ENCODE measurements at regions not wholly inside any gene's neighbourhood (a gene's known extent, or its start where the extent isn't known, plus 50 kb on each side); places are given as distances from the start of the nearest gene placed in this dataset.

DNA sequence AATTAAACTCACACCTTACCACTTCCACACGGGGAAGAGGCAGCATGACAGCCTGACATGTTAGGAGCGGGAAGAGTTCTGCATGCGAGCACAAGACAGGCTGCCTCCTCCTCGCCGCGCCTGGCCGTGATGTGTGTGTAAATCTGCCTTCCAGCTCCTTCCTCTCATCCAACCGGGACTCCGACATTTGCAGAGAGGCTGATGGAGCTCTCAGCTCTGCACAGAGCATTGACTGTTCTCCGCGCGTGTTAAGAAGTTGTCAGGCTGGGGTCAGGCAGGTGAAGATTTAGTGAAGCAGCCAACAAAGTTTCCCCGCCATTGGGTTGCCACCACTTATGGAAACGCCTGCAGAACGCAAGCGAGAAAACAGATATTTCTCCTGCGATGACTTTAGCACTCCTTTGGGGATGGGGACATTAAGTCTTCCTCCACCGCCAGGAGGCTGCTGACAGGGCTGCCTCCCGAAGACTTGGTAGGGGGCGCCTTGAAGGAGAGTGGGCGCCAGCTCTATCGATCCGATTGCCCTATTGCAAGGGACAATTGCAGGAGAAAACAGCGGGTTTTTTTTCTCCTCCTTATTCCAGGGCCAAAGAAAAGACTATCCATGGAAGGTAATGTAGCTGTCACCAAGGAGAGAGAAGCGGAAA is 213.9 kb upstream of the TSHZ3 start:
- DNase-seq = no peak

- no peak for DNase-seq
Observed at GRCh38 chr19:31567776-31568175, 218.5 kb upstream of the TSHZ3 start.

GRCh38 chr19:31568724-31569123 is 219.5 kb upstream of the TSHZ3 start:
- no peak for DNase-seq

DNA sequence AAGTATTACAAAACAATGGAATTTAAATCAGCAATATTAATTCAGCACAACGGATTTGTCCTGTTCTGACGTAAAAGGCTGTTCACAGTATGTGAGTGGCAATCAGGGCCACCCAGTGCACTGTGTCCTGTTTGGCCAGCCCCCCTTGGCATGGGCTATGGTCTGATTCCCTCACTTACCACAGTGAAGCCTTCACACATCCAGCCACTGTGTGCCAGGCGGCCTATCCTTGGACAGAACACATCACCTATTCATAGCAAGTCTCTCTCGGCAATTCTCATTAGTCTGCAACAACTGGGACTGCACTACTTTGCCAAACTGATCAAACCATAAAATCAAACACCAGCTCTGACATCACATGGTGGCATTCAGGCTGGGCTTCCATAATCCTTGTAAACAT is 221.5 kb upstream of the TSHZ3 start:
- DNase-seq = no peak

DNA sequence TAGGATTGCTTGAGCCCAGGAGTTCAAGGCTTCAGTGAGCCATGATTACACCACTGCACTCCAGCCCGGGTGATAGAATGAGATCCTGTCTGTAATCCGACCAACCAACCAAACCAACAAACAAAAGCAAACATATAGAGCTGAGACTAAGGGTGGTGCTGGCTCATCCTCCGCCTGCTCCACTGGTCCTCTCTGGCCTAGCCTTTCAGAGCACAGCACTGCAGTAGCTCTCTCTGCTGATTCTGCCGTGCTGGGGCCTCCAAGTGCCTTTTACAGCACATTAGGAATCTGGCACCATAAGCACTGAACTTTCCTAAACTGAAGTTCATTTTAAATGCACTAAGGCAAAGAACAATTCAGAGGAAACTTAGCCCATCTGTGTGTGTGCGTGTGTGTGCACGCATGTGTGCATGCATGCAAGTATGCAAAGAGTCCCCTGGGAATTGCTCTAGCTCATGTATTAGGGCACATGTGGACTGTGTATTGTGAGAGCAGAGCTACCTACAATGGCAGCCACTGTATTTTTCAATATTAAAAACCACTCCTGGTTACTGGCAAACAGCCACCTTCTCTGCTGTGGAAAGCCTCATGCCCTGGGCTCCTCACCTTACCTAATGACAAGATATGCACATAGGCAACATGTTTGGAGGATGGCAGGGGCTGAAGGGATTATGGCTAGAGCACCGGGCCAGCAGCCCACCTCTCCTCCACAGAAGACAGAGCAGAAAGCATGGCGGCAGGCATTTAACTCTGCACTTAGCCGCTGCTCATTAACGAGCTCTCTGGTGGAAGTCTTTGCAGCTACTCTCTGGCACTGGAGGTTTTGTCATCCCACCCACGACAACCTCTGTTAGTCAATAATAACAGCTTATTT is 223.1 kb upstream of the TSHZ3 start:
- DNase-seq = no peak

- no peak for DNase-seq
Observed at GRCh38 chr19:31572976-31573298, 223.7 kb upstream of the TSHZ3 start.

GRCh38 chr19:31574251-31574973 is 225.2 kb upstream of the TSHZ3 start:
- no peak for DNase-seq

GRCh38 chr19:31575846-31576335 is 226.7 kb upstream of the TSHZ3 start:
- no peak for DNase-seq

GRCh38 chr19:31578326-31578725 is 229.1 kb upstream of the TSHZ3 start:
- no peak for DNase-seq

- DNase-seq = no peak
Observed at GRCh38 chr19:31583148-31583547, 233.9 kb upstream of the TSHZ3 start.

GRCh38 chr19:31586282-31586681 is 237.0 kb upstream of the TSHZ3 start:
- no peak for DNase-seq

- no peak for DNase-seq
Observed at GRCh38 chr19:31589109-31589508, 239.9 kb upstream of the TSHZ3 start.

- DNase-seq = no peak
Observed at GRCh38 chr19:31591258-31591657, 242.0 kb upstream of the TSHZ3 start.

DNA sequence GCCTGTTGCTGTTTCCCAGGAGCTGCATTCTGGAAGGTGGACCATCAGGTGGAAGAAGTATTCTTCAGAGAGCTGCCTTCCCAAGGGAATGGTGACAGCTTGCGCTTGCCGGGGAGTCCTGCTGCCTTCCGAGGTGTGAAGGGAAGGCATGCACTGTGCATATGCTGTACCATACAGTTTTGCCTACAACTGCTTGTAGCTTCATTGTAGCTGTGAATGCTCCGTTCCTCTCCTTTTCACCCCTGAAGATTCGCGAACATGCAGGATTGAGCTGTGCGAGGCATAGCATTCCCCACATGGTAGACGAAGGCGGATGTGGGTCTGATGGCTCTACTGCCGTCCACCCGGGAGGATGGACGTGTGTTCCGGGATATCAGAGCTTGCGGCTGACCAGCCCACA is 243.2 kb upstream of the TSHZ3 start:
- DNase-seq = no peak

DNA sequence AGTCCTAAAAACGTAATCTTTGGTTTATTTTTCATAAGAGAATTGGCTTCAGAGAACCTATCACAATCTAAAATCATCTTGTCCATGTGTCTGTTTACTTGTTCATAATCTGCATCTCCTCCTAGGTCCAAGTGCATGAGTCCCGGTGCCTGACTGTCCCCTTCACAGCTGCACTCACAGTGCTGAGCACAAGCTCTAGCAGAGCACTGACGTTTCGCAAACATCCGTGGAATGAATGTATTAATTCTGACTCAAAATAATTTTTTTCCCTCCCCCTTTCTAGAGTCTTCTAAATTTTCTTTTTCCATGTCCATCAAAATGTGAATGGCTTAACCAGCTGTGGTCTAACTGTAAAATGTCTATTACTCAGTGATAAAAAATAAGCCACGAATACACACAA is 245.5 kb upstream of the TSHZ3 start:
- no peak for DNase-seq

GRCh38 chr19:31595521-31595920 is 246.3 kb upstream of the TSHZ3 start:
- DNase-seq = no peak

- DNase-seq = no peak
Observed at GRCh38 chr19:31596751-31597150, 247.5 kb upstream of the TSHZ3 start.

- no peak for DNase-seq
Observed at GRCh38 chr19:31597616-31598015, 248.4 kb upstream of the TSHZ3 start.

- DNase-seq = no peak
Observed at GRCh38 chr19:31598730-31599238, 249.5 kb upstream of the TSHZ3 start.

DNA sequence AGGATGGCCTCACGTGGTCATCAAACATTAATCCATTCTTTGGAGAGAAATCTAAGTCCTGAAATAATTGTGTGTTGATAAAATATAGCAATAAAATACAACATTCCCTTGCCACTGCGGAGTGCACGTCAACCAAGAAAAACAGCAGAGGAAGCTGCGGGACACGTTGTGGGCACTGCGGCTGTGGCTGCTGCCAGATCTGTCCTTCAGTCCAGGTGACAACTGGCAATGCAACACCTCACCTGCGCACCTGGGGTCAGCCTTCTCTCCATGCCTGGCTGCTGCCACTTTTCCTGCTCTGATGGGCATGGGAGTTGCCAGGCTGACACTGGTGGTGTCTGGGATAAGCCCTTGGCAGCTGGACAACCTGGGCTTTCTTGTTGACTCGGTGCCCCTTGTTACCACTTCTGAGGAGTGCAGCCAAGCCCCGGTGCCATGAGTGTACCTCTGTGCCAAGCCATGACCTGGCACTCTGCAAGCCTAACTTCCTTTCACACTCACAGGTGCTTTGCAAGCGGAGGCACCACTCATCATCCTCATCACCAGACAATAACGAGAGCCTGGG is 251.6 kb upstream of the TSHZ3 start:
- no peak for DNase-seq

- DNase-seq = no peak
Observed at GRCh38 chr19:31601855-31602254, 252.6 kb upstream of the TSHZ3 start.

- no peak for DNase-seq
Observed at GRCh38 chr19:31602548-31602947, 253.3 kb upstream of the TSHZ3 start.

DNA sequence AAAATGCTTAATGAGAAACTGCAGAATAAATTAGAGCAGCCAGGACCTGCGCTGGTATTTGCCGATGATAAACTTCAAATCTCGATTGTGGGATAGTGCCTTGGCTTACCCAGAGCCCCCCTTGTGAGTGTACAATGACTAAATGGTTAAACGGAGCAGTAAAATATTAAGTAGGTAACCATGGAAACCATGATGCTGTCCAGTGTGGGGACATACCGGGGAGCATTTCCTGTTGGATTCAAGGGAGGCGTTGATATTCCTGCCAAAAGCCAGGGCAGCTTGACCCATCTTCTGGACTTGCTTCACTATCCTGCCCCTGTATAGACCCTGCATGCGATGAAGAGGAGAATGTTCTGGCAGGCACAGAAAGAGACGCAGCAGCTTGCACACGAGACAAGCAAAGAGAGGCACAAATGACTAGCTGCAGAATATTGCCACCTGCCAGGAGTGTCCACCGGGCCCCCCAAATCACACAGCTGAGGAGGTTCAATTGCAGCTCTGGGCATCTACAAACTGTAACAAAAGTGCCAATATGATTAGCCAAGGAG is 255.3 kb upstream of the TSHZ3 start:
- DNase-seq = no peak

All from central memory CD4-positive, alpha-beta T cell (primary cell).